SJSA1 (cell line): ENCODE measurements at regions not wholly inside any gene's neighbourhood (a gene's known extent, or its start where the extent isn't known, plus 50 kb on each side); places are given as distances from the start of the nearest gene placed in this dataset.
A peak's percentile ranks its signal among the peaks of the same experiment; 100 is the strongest.

Experiments
- DNase-seq, 2 experiments: peaks; one replicate each; pipeline ENCODE4 v3.0.0-alpha.2; 2015 to 2020; ENCODE audit warnings: low spot score in 2 of 2, low read depth in 1 of 2
- H3K27ac ChIP-seq: fragments of 250-450 bp; sonication (Bioruptor Pico); 2 replicates; pipeline ENCODE4 v1.5.1; 2020; ENCODE audit warnings: mild to moderate bottlenecking, moderate library complexity
- H3K27me3 ChIP-seq: fragments of 250-450 bp; sonication (Bioruptor Pico); replicated peaks from 2 replicates; pipeline ENCODE4 v1.5.1; 2020; ENCODE audit warnings: mild to moderate bottlenecking, moderate library complexity
- H3K36me3 ChIP-seq: fragments of 250-450 bp; sonication (Bioruptor Pico); 2 replicates; pipeline ENCODE4 v1.5.1; 2020; ENCODE audit warnings: mild to moderate bottlenecking
- H3K4me1 ChIP-seq: fragments of 250-450 bp; sonication (Bioruptor Pico); replicated peaks from 2 replicates; pipeline ENCODE4 v1.6.1; 2021; ENCODE audit warnings: mild to moderate bottlenecking
- H3K4me3 ChIP-seq: fragments of 250-450 bp; sonication (Bioruptor Pico); 2 replicates; pipeline ENCODE4 v1.5.1; 2020; ENCODE audit warnings: mild to moderate bottlenecking
- H3K9me3 ChIP-seq: fragments of 250-450 bp; sonication (Bioruptor Pico); replicated peaks from 2 replicates; pipeline ENCODE4 v1.5.1; 2020; ENCODE audit warnings: mild to moderate bottlenecking

DNA sequence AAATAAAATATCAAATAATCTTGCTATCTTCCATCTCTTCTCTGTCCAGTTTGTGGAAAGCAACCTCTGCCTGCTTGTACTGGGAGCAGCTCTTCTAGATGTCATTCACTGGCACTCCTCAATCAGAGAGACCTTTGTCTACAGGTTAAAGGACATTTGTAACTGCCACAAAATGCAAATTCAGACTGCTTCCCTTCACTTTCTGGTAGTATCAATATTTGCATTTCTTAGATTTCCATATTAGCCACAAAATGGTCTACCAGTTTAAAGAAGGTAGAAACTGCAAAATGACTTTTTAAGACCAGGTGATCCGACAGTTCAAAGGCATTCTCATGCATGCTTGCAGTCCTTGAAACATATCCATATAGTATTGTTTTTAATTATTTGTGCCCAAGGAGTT is 51.7 kb upstream of the RCN1 start:
- H3K4me1 ChIP-seq: peaks cover 5% of the 10 kb centered on the region
- DNase-seq: no peak

DNA sequence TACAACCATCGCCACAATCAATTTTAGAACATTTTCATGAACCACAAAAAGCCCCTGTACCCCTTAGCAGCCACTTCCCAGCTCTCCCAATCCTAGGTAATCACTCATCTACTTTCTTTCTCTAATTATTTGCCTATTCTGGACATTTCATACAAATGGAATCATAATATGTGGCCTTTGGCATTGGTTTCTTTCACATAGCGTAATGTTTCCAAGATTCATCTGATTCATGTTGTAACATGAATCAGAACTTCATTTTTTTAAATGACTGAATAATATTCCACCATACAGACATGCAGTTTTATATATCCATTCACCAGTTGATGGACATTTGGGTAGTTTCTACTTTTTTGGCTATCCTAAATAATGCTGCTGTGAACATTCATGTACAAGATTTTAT is 56.2 kb upstream of the RCN1 start:
- H3K4me3 ChIP-seq: no peak overlapping the region
- no peak for DNase-seq
- peaks cover 9% of the 10 kb centered on the region for H3K4me1 ChIP-seq
- 0 out of 2 replicates have a peak, but pooled peaks cover 3% of the 10 kb centered on the region for H3K27me3 ChIP-seq
- H3K36me3 ChIP-seq: no peaks in the 10 kb centered on the region
- 0 out of 2 replicates have a peak overlapping the region, but pooled peaks have one; percentile 29 for H3K27ac ChIP-seq
- no peaks in the 10 kb centered on the region for H3K9me3 ChIP-seq

More for the DNA sequence above, 51.7 kb upstream of the RCN1 start:
- no peak overlapping the region for H3K27ac ChIP-seq
- H3K27me3 ChIP-seq: no peaks in the 10 kb centered on the region
- no peaks in the 10 kb centered on the region for H3K9me3 ChIP-seq
- no peak overlapping the region for H3K4me3 ChIP-seq
- no peaks in the 10 kb centered on the region for H3K36me3 ChIP-seq

DNA sequence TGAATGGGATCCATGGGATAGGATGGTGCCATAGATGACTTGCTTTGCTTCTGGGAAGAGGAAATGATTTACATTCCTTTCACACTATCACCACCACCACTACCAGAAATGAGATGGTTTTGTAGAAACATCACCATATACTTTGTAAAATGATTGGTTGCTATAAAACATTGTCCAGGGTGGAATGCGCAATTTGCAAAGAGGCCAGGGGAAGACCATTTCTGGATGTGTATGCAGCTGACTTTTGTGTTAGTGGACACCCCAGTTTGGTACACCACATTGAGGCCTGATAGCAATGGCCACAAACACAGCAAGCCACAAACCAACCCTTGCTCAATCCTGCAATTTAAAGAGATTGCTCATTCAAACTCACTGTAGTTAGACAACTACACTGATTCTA is 56.7 kb upstream of the RCN1 start:
- Histone ChIP-seq H3K4me3 (no peak overlapping the region), H3K27me3 (0 out of 2 replicates have a peak, but pooled peaks cover 3% of the 10 kb centered on the region), H3K36me3 (no peaks in the 10 kb centered on the region), H3K27ac (0 out of 2 replicates have a peak overlapping the region, but pooled peaks have one; percentile 29), H3K4me1 (peaks cover 9% of the 10 kb centered on the region), H3K9me3 (no peaks in the 10 kb centered on the region)
- peak in 1 of 2 experiments; percentile 11 for DNase-seq

DNA sequence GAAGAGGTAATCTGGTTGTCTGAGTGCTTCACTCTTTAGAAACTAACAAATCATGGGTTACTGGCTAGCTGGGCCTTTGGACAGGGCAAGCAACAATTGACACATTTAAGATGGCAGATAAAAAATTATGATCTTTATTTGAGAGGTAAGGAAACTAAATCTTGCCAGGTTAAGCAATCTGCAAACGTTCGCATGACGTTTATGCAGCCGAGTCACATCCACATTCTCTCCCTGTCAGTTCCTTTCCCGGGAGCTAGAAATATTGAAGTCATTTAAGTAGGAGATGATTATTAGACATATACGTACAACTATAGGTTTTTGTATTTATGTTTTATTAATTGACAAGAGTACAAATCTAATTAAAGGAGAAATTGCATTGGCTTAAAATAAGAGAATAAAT is 57.4 kb upstream of the RCN1 start:
- 0 out of 2 replicates have a peak, but pooled peaks cover 3% of the 10 kb centered on the region for H3K27me3 ChIP-seq
- H3K4me1 ChIP-seq: peaks cover 9% of the 10 kb centered on the region
- no peak for DNase-seq
- H3K4me3 ChIP-seq: no peak overlapping the region
- no peaks in the 10 kb centered on the region for H3K36me3 ChIP-seq
- no peaks in the 10 kb centered on the region for H3K9me3 ChIP-seq
- H3K27ac ChIP-seq: no peak overlapping the region

- 0 out of 2 replicates have a peak, but pooled peaks cover 3% of the 10 kb centered on the region for H3K27me3 ChIP-seq
- H3K36me3 ChIP-seq: no peaks in the 10 kb centered on the region
- no peak for DNase-seq
- no peak overlapping the region for H3K27ac ChIP-seq
- peaks cover 9% of the 10 kb centered on the region for H3K4me1 ChIP-seq
- no peaks in the 10 kb centered on the region for H3K9me3 ChIP-seq
- no peak overlapping the region for H3K4me3 ChIP-seq
Observed at GRCh38 chr11:32033067-32033466, 57.8 kb upstream of the RCN1 start.

DNA sequence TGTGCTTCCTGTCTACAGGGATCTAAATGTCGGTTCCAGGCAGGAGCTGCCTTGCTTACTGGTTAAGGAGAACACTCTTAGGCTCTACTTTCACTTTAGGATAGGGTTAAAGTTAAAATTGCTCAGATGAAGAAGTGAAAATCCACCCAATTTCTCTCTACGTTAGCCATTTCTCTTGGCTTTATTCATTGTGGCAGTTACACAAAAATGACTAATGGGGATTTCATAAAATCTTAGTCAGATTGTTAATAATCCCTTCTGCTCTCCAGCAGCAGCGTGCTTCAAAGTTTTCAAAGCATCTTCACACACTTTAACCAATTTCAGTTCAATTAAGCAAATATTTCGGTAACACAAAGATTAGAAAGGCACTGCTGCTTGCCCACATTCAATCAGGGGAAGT is 58.4 kb upstream of the RCN1 start:
- no peak overlapping the region for H3K4me3 ChIP-seq
- peaks cover 9% of the 10 kb centered on the region for H3K4me1 ChIP-seq
- H3K36me3 ChIP-seq: no peaks in the 10 kb centered on the region
- H3K27me3 ChIP-seq: 0 out of 2 replicates have a peak, but pooled peaks cover 3% of the 10 kb centered on the region
- no peak overlapping the region for H3K27ac ChIP-seq
- no peak for DNase-seq
- H3K9me3 ChIP-seq: no peaks in the 10 kb centered on the region

- no peak overlapping the region for H3K27ac ChIP-seq
- peaks cover 9% of the 10 kb centered on the region for H3K4me1 ChIP-seq
- no peaks in the 10 kb centered on the region for H3K36me3 ChIP-seq
- H3K27me3 ChIP-seq: 0 out of 2 replicates have a peak, but pooled peaks cover 3% of the 10 kb centered on the region
- no peaks in the 10 kb centered on the region for H3K9me3 ChIP-seq
- H3K4me3 ChIP-seq: no peak overlapping the region
- DNase-seq: no peak
Observed at GRCh38 chr11:32032052-32032451, 58.8 kb upstream of the RCN1 start.

- peaks cover 9% of the 10 kb centered on the region for H3K4me1 ChIP-seq
- H3K27me3 ChIP-seq: 0 out of 2 replicates have a peak, but pooled peaks cover 3% of the 10 kb centered on the region
- no peaks in the 10 kb centered on the region for H3K9me3 ChIP-seq
- H3K27ac ChIP-seq: no peak overlapping the region
- no peak for DNase-seq
- no peak overlapping the region for H3K4me3 ChIP-seq
- no peaks in the 10 kb centered on the region for H3K36me3 ChIP-seq
Observed at GRCh38 chr11:32030875-32031503, 59.9 kb upstream of the RCN1 start.

- no peaks in the 10 kb centered on the region for H3K36me3 ChIP-seq
- H3K4me3 ChIP-seq: no peak overlapping the region
- H3K9me3 ChIP-seq: no peaks in the 10 kb centered on the region
- no peak for DNase-seq
- H3K27me3 ChIP-seq: 0 out of 2 replicates have a peak, but pooled peaks cover 3% of the 10 kb centered on the region
- H3K4me1 ChIP-seq: peaks cover 9% of the 10 kb centered on the region
- H3K27ac ChIP-seq: no peak overlapping the region
Observed at GRCh38 chr11:32029721-32030120, 61.2 kb upstream of the RCN1 start.

- Histone ChIP-seq H3K36me3 (no peaks in the 10 kb centered on the region), H3K4me1 (no peaks in the 10 kb centered on the region), H3K27me3 (0 out of 2 replicates have a peak, but pooled peaks cover 3% of the 10 kb centered on the region), H3K4me3 (no peak overlapping the region), H3K9me3 (no peaks in the 10 kb centered on the region), H3K27ac (no peak overlapping the region)
- no peak for DNase-seq
Observed at GRCh38 chr11:32028201-32028600, 62.7 kb upstream of the RCN1 start.

DNA sequence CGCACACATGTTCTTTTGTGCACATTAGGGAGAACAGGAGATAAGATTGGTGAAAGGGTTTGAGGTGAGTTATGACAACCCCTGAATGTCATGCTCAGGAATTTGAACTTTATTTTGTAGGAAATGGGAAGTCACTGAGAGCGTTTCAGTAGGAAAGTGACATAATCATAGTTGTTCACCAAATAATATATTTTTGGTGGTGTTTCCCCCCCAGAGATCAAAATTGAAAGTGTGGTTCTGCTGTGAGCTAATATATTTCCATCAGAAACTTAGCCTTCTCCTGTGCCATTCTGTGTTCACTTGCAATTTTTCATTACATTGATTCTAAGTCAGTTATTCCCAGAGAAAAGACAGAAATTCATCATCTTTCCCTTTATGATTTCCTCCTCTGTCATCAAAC is 64.1 kb upstream of the RCN1 start:
- no peak overlapping the region for H3K4me3 ChIP-seq
- no peaks in the 10 kb centered on the region for H3K36me3 ChIP-seq
- no peaks in the 10 kb centered on the region for H3K4me1 ChIP-seq

DNA sequence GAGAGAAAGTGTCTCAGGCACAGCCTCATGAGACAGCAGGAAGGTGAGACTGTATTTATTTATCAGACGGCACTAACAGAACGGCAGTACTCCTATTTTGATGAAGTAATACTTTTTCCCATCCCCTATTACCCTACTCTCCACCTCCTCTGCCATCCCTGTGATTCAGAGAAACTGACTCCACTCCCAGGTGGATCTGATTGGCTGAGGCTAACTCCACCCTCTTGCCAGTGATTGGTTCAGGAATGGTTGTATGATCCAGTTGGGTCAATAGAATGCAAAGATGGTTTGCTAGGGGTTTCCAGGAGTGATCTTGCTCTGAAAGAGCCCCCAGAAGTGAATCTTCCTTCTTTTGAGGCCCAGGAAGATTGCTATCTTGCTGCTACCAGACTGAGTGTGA is 65.9 kb upstream of the RCN1 start:
- no peak for DNase-seq
- H3K27me3 ChIP-seq: no peaks in the 10 kb centered on the region
- no peaks in the 10 kb centered on the region for H3K36me3 ChIP-seq
- no peak overlapping the region for H3K4me3 ChIP-seq
- no peaks in the 10 kb centered on the region for H3K4me1 ChIP-seq
- H3K27ac ChIP-seq: no peak overlapping the region
- H3K9me3 ChIP-seq: no peaks in the 10 kb centered on the region

More for the DNA sequence above, 64.1 kb upstream of the RCN1 start:
- H3K27me3 ChIP-seq: 0 out of 2 replicates have a peak, but pooled peaks cover 3% of the 10 kb centered on the region
- no peak overlapping the region for H3K27ac ChIP-seq
- no peaks in the 10 kb centered on the region for H3K9me3 ChIP-seq
- DNase-seq: no peak

GRCh38 chr11:32023370-32024305 is 67.2 kb upstream of the RCN1 start:
- H3K27ac ChIP-seq: no peak overlapping the region
- H3K4me1 ChIP-seq: no peaks in the 10 kb centered on the region
- H3K27me3 ChIP-seq: no peaks in the 10 kb centered on the region
- H3K9me3 ChIP-seq: no peaks in the 10 kb centered on the region
- H3K4me3 ChIP-seq: no peak overlapping the region
- no peak for DNase-seq
- no peaks in the 10 kb centered on the region for H3K36me3 ChIP-seq

- DNase-seq: no peak
- Histone ChIP-seq H3K4me1 (no peaks in the 10 kb centered on the region), H3K27me3 (no peaks in the 10 kb centered on the region; the same call in 1 of the 2 replicates), H3K4me3 (no peak overlapping the region), H3K9me3 (no peaks in the 10 kb centered on the region), H3K36me3 (no peaks in the 10 kb centered on the region), H3K27ac (no peak overlapping the region)
Observed at GRCh38 chr11:32018672-32019071, 72.2 kb upstream of the RCN1 start.
